Muscle of leg (tissue), 3 donors: ENCODE measurements at regions not wholly inside any gene's neighbourhood (a gene's known extent, or its start where the extent isn't known, plus 50 kb on each side); places are given as distances from the start of the nearest gene placed in this dataset.

Source experiments
- DNase-seq: peaks from one replicate; pipeline ENCODE4 v3.0.0; 2013
- H3K27ac ChIP-seq: one replicate; pipeline ENCODE4 v1.5.1; 2013; ENCODE audit warnings: mild to moderate bottlenecking, low read length, control low read depth
- H3K27me3 ChIP-seq: one replicate; pipeline ENCODE4 v1.6.1; 2013; ENCODE audit warnings: low read length; ENCODE audit not compliant: control insufficient read depth, insufficient read depth
- H3K36me3 ChIP-seq: one replicate; pipeline ENCODE4 v1.6.1; 2013; ENCODE audit warnings: low read length; ENCODE audit not compliant: control insufficient read depth, insufficient read depth
- H3K4me1 ChIP-seq: one replicate; pipeline ENCODE4 v1.6.1; 2013; ENCODE audit warnings: low read length; ENCODE audit not compliant: control insufficient read depth, insufficient read depth
- H3K4me3 ChIP-seq: one replicate; pipeline ENCODE4 v1.5.1; 2013; ENCODE audit warnings: low read length, control low read depth
- H3K9me3 ChIP-seq: replicated peaks from 2 replicates; pipeline ENCODE4 v1.6.1; 2013; ENCODE audit warnings: low read depth, low read length; ENCODE audit not compliant: control insufficient read depth
- WGBS: methylation state at CpG from one replicate; pipeline ENCODE4 v1.1.5; 2013; ENCODE audit warnings: missing lambda C conversion rate; ENCODE audit not compliant: insufficient coverage; 5-methylcytosine and 5-hydroxymethylcytosine counted together

DNA sequence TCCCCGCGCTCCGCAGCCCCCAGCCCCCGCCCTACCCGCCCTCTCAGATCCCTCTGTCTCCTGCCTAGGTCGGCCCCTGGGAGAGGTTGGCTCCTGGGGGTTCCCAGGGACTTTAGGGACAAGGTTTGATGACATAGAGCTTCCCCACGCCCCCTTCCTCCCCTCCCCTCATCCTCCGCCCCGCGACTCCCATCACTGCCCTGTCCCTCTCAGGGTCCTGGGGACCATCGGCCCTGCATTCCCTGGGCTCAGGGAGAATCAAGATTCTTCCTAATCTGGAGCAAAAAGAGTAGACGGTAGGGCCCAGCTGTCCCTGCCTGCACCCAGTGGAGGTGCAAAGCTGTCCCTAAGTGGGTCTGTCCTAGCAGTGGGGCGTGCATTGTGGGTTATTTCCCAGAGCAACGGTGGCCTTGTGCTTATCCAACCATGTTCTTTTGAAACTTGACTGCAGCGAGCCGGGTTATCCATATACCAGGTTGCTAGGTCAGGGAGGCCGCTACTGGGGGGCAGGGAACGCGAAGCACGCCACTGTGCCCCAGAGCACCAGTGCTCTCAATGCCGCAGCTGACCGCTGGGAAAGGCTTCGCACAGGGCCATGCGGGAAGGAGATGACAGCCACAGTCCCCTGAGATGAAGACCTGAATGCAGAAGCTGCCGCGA, 124.4 kb upstream of the PRMT8 start:
- Histone ChIP-seq H3K4me1 (peaks cover 6% of the 10 kb centered on the region), H3K36me3 (no peaks in the 10 kb centered on the region), H3K27me3 (peaks cover 55% of the 10 kb centered on the region), H3K9me3 (no peaks in the 10 kb centered on the region), H3K4me3 (no peak overlapping the region), H3K27ac (no peak overlapping the region)
- no peak for DNase-seq
- 58% methylated on average over 19 of the region's 26 CpGs for WGBS

DNA sequence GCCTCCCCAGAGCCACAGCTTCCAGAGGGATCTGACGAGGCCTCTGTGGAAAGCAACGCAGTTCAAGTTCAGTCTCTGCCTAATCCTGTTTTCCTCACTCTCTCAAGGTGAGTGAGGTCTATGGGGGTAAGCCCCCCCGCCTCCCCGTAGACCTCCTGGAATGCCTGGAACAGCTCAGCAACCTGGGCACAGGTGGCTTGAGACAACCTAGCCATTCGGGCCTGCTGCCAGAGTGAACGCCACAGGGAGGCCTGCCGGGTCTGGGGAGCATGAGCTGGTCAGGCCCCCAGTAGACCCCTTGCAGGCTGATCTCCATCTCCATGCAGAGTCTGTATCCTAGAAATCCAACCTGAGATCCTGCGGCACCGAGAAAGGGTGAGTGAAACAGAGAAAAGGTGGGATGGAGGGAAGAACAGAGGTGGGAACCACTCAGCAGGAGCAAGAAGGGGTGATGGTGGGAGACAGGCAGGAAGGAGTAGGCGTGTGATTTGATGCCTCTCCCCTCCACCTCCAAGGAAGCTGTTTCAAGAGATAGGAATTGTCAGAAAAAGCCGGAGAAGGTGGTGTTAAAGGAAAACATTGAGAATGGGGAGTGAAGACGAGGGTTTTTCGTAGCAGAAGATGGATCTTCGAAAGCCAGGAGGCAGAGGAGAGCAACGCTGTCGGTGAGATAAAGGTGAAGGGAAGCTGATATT, 123.1 kb upstream of the PRMT8 start:
- peaks cover 6% of the 10 kb centered on the region for H3K4me1 ChIP-seq
- no peak overlapping the region for H3K27ac ChIP-seq
- no peak overlapping the region for H3K4me3 ChIP-seq
- H3K36me3 ChIP-seq, result no peaks in the 10 kb centered on the region
- DNase-seq, result no peak
- H3K27me3 ChIP-seq, result peaks cover 53% of the 10 kb centered on the region
- WGBS, result 66% methylated on average over 11 of the region's 16 CpGs
- H3K9me3 ChIP-seq, result no peaks in the 10 kb centered on the region

DNA sequence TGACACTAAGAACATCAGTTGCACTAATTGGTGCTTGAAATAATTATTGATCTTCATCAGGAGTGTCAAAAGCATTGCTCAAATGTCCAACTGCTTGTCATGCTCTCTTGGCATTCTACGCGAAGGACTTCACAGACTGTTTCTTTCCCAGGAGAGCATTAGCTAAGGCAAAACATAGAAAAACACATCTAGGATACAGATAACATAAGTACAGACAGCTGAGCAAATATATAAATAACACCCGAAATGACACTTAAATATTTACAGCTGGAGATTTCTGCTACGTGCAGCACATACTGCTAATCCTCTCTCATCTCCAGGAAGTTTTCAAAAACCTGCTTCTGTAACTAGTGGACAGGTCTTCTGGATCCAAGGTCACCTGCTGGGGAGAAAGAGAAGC, 120.0 kb upstream of the PRMT8 start:
- 61% methylated on average over 2 of the region's 4 CpGs for WGBS
- Histone ChIP-seq H3K4me3 (no peak overlapping the region), H3K9me3 (no peaks in the 10 kb centered on the region), H3K4me1 (no peaks in the 10 kb centered on the region), H3K27ac (no peak overlapping the region), H3K36me3 (no peaks in the 10 kb centered on the region), H3K27me3 (peaks cover 28% of the 10 kb centered on the region)
- no peak for DNase-seq

DNA sequence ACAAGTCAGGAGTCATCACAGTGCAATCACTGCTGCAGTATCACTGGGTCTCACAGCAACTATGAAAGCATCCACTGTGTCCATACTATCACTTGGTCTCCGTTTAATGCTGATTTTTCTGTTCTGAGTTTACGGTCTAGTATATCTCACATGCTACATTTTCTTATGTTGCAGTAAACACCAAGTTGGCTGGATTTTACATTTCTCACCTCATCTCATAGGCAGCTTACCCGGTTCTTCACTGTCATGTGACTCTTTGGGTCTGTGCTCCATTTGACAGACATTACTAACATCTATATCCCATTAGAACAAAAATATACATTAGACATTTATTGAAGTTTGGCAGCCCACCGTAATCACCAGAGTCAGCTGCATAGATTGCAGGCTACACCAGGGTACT, 115.7 kb upstream of the PRMT8 start:
- Histone ChIP-seq H3K27ac (no peak overlapping the region), H3K9me3 (no peaks in the 10 kb centered on the region), H3K4me1 (peaks cover 4% of the 10 kb centered on the region), H3K36me3 (no peaks in the 10 kb centered on the region), H3K27me3 (peaks cover 5% of the 10 kb centered on the region), H3K4me3 (no peak overlapping the region)
- WGBS, result 81% methylated on average over 3 of the region's 4 CpGs
- DNase-seq, result no peak

DNA sequence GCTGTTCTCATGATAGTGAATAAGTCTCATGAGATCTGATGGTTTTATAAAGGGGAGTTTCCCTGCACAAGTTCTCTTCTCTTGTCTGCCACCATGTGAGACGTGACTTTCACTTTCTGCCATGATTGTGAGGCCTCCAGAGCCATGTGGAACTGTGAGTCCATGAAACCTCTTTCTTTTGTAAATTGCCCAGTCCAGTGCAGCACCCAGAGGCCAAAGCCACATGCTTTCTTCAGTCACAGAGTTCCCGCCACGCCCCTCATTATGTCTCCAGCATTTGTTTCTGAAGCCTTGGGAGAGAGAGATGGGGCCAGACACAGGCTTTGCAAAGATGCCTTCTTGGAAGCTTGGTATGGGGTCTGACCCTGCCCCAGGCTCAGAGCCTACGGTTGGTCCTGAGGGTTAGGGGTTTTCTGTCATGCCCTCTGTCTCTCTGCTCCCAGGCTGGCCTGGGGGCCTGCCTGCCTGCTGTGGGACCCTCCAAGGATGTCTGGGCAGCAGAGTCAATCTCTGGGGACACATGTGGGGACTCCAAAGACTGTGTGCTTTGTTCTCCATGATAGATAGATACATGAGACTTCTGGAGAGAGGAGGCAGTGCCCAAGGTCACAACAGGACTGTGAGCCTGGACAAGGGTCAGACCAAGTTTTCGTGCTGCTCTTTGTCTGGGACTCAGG, 114.1 kb upstream of the PRMT8 start:
- Histone ChIP-seq H3K4me3 (no peak overlapping the region), H3K4me1 (peaks cover 10% of the 10 kb centered on the region)
- 66% methylated on average over 3 of the region's 5 CpGs for WGBS

DNA sequence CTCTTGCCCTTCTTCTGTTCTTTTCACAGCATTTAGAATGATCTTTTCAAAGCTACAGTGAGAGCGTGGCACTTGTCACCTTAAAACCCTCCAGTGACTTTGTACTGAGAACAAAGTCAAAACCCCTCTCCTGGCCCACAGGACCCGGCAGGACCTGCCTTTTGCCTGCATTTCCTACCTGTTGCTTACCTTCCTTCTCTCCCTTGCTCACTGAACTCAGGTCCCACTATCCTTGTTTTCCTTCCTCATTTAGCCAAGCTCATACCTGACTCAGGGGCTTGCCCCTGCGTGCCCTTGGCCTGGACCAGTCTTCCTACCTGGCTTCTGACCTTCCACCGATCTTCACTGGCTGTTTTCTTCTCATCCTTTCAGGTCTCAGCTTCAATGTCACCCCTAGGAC, 112.3 kb upstream of the PRMT8 start:
- Histone ChIP-seq H3K27ac (no peak overlapping the region), H3K27me3 (peaks cover 5% of the 10 kb centered on the region), H3K4me1 (peaks cover 10% of the 10 kb centered on the region), H3K9me3 (no peaks in the 10 kb centered on the region), H3K36me3 (no peaks in the 10 kb centered on the region), H3K4me3 (no peak overlapping the region)
- DNase-seq, result no peak
- WGBS, result 93% methylated on average over 4 of the region's 4 CpGs

More for the DNA sequence above, 114.1 kb upstream of the PRMT8 start:
- no peaks in the 10 kb centered on the region for H3K36me3 ChIP-seq
- no peak overlapping the region for H3K27ac ChIP-seq
- DNase-seq, result no peak
- H3K27me3 ChIP-seq, result peaks cover 5% of the 10 kb centered on the region
- H3K9me3 ChIP-seq, result no peaks in the 10 kb centered on the region

DNA sequence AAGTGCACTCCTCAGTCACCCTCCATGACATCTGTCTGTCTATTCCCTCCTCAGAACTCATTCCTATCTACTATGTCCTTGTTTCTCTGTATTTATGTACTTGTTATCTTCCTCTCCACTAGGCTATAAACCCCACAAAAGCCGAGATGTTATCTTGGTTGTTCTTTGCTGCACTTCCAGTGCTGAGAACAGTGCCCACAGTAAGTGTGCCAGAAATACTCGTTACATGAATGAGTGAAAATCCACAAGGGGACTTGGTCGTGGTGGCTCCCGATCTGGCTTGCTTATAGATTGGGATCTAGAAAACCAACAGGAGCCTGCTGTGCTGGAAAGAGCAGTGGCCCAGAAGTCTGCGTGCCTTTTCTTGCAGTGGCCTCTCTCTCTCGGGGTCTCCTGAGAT, 111.9 kb upstream of the PRMT8 start:
- Histone ChIP-seq H3K27ac (no peak overlapping the region), H3K27me3 (peaks cover 5% of the 10 kb centered on the region), H3K4me3 (no peak overlapping the region), H3K9me3 (no peaks in the 10 kb centered on the region), H3K36me3 (no peaks in the 10 kb centered on the region), H3K4me1 (peaks cover 10% of the 10 kb centered on the region)
- WGBS, result 79% methylated on average over 5 of the region's 6 CpGs
- DNase-seq, result no peak

DNA sequence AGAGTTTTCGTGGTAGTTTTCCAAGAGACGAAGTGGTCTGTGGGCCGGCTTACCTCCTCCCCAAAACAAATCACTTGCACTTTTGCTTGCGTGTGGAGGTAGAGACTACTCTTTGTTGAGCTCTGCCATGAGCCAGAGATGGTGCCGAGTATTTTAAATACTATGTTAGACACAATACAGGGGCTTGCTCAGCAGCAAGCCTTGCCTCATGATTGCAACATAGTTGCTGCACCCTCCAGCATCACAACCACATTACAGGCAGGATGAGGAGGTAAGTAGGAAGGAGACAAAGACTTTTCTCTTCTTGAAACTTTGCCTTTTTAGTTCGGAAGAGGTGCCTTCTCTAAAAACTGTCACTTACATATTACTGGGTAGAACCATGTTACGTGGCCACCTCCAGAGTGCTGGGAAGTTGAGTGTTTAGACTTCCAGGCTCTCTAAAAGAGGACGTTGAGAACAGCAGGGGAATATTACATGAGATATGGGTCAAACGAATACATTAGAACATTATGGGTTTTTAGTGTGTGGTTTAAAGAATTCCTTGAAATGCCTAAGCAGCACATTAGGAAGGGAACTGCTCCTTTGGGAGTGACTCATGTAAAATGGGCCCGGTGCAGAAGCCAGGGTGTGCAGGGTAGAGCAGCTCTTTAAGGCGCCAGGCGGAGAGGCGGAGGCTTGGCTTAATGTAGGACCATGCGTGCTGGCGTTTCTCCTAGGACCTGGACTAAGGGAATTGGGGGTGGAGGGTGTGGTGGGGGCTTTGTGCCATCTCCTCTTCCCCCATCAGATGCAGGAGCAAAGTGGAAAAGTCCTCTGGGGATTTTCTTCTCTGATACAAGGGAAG, 110.6 kb upstream of the PRMT8 start:
- 11% methylated on average over 4 of the region's 15 CpGs for WGBS
- H3K27me3 ChIP-seq, result peaks cover 5% of the 10 kb centered on the region
- peaks cover 10% of the 10 kb centered on the region for H3K4me1 ChIP-seq
- no peaks in the 10 kb centered on the region for H3K9me3 ChIP-seq
- peak overlapping the region; percentile 89 for H3K27ac ChIP-seq
- H3K4me3 ChIP-seq, result no peak overlapping the region
- no peak for DNase-seq
- H3K36me3 ChIP-seq, result no peaks in the 10 kb centered on the region

DNA sequence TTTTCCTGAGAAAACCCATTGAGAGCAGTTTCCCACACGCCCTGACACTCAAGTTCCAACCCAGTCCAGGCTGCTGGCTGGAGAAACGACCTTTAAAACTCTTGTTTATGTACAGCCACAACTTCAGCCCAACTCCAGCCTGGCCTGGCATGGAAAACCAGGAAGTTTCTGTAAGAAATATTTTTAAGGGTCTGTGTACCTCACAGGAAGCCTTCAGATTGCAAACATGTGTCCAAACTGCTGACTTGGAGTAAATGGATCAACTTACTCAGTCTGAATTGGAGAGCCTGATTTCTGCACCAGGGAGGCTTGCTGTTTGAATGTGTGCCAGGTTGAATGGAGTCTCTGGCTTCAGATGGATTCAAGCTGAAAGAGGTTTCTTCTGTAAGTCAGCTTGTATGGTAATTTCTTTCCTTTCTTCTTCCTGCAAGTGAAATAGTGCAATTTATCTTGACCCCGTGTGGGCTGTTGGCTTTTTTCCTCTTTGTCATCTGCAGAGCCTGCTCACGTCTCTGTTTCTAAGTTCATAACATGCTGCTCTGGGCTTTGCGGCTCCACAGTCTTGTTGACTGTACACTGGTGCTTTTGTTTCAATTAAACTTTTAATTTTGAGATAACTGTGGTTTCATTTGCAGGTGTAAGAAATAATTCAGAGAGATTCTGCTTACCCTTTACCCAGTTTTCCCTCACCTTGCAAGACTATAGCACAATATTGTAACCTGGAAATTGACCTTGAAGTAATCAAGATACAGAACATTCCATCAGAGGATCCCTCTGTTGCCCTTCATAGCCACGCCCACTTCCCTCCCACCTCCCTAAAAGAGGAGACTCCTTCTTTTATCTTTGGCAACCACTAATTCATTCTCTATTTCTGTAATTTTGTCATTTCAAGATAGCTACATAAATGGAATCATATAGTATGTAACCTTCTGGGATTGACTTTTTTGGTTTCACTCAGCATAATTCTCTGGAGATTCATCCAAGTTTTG, 109.7 kb upstream of the PRMT8 start:
- Histone ChIP-seq H3K9me3 (no peaks in the 10 kb centered on the region), H3K36me3 (no peaks in the 10 kb centered on the region), H3K27me3 (peaks cover 5% of the 10 kb centered on the region), H3K27ac (peak overlapping the region; percentile 89), H3K4me1 (peaks cover 10% of the 10 kb centered on the region), H3K4me3 (no peak overlapping the region)
- DNase-seq, result peak; percentile 99
- 19% methylated on average over 3 of the region's 6 CpGs for WGBS
